Neural cell (in vitro differentiated cells): ENCODE measurements at regions not wholly inside any gene's neighbourhood (a gene's known extent, or its start where the extent isn't known, plus 50 kb on each side); places are given as distances from the start of the nearest gene placed in this dataset.

ENCODE experiments used
- H2AFZ ChIP-seq: fragments of 200-600, 300-800 bp; sonication (generic), shearing (Covaris generic); 2 replicates; pipeline ENCODE4 v1.6.0; 2014; ENCODE audit warnings: low read depth, mild to moderate bottlenecking, antibody characterized with exemption, low read length, moderate library complexity
- H3F3A ChIP-seq: fragments of 200-600 bp; shearing (Covaris generic); 2 replicates; pipeline ENCODE4 v1.6.1; 2016; ENCODE audit warnings: mild to moderate bottlenecking, moderate library complexity, mixed read lengths, antibody characterized with exemption, low read length; ENCODE audit not compliant: insufficient read depth, poor library complexity, severe bottlenecking
- H3K27ac ChIP-seq: fragments of 200-600, 300-800 bp; sonication (generic), shearing (Covaris generic); 2 replicates; pipeline ENCODE4 v1.5.1; 2014; ENCODE audit warnings: mild to moderate bottlenecking, low read length, moderate library complexity
- H3K27me3 ChIP-seq: fragments of 300-800, 200-600 bp; sonication (generic), shearing (Covaris generic); 2 replicates; pipeline ENCODE4 v1.6.0; 2014; ENCODE audit warnings: mild to moderate bottlenecking, low read depth, low read length, moderate library complexity; ENCODE audit not compliant: insufficient read depth
- H3K36me3 ChIP-seq: fragments of 300-800, 200-600 bp; sonication (generic), shearing (Covaris generic); 2 replicates; pipeline ENCODE4 v1.5.1; 2014; ENCODE audit warnings: mild to moderate bottlenecking, antibody characterized with exemption, low read length, moderate library complexity; ENCODE audit not compliant: insufficient read depth
- H3K4me2 ChIP-seq: fragments of 300-800, 200-600 bp; sonication (generic), shearing (Covaris generic); 2 replicates; pipeline ENCODE4 v1.6.0; 2014; ENCODE audit warnings: mild to moderate bottlenecking, low read length
- H3K4me3 ChIP-seq: fragments of 300-800, 200-600 bp; sonication (generic), shearing (Covaris generic); 2 replicates; pipeline ENCODE4 v1.5.1; 2014; ENCODE audit warnings: mild to moderate bottlenecking, low read length, moderate library complexity
- H3K79me2 ChIP-seq: fragments of 200-600 bp; shearing (Covaris generic); replicated peaks from 2 replicates; pipeline ENCODE4 v1.6.0; 2014; ENCODE audit warnings: mild to moderate bottlenecking, low read length, moderate library complexity; ENCODE audit not compliant: insufficient read depth
- H3K9ac ChIP-seq: fragments of 300-800, 200-600 bp; sonication (generic), shearing (Covaris generic); 2 replicates; pipeline ENCODE4 v1.6.1; 2016; ENCODE audit warnings: mild to moderate bottlenecking, low read length, mixed read lengths
- H3K9me2 ChIP-seq: fragments of 200-600 bp; shearing (Covaris generic); 2 replicates; pipeline ENCODE4 v1.6.1; 2016; ENCODE audit warnings: mild to moderate bottlenecking, low read length, mixed read lengths; ENCODE audit not compliant: insufficient read depth
- H3K9me3 ChIP-seq: fragments of 200-600, 300-800 bp; sonication (generic), shearing (Covaris generic); 2 replicates; pipeline ENCODE4 v1.6.1; 2016; ENCODE audit warnings: mild to moderate bottlenecking, mixed run types, low read length, moderate library complexity, mixed read lengths
- H4K20me1 ChIP-seq: fragments of 200-600 bp; shearing (Covaris generic); 2 replicates; pipeline ENCODE4 v1.6.1; 2016; ENCODE audit warnings: mild to moderate bottlenecking, mixed run types; ENCODE audit not compliant: insufficient read depth
- EP300 ChIP-seq: fragments of 450-650 bp; conservative IDR thresholded peaks from 2 replicates; pipeline ENCODE4 v1.6.1; 2014; ENCODE audit warnings: antibody characterized with exemption, mild to moderate bottlenecking, moderate library complexity; ENCODE audit not compliant: poor library complexity, severe bottlenecking
- EZH2 ChIP-seq: fragments of 200-600, 300-800 bp; shearing (Covaris generic), sonication (generic); IDR thresholded peaks from 2 replicates; pipeline ENCODE4 v1.6.1; 2014; ENCODE audit warnings: antibody characterized with exemption, low read length, borderline replicate concordance, mild to moderate bottlenecking; ENCODE audit not compliant: insufficient read depth, poor library complexity, severe bottlenecking
- MXI1 ChIP-seq: fragments of 450-650 bp; conservative IDR thresholded peaks from 2 replicates; pipeline ENCODE4 v1.6.1; 2014; ENCODE audit warnings: antibody characterized with exemption, mild to moderate bottlenecking; ENCODE audit not compliant: poor library complexity, severe bottlenecking
- POLR2AphosphoS5 ChIP-seq: IDR thresholded peaks from 2 replicates; pipeline ENCODE4 v1.6.1; 2012
- RAD21 ChIP-seq: fragments of 450-650 bp; conservative IDR thresholded peaks from 2 replicates; pipeline ENCODE4 v1.6.1; 2014; ENCODE audit warnings: antibody characterized with exemption, mild to moderate bottlenecking, moderate library complexity
- REST ChIP-seq: IDR thresholded peaks from 2 replicates; pipeline ENCODE4 v1.6.1; 2012; ENCODE audit warnings: borderline replicate concordance
- SMC3 ChIP-seq: fragments of 450-650 bp; conservative IDR thresholded peaks from 2 replicates; pipeline ENCODE4 v1.6.1; 2014; ENCODE audit warnings: antibody characterized with exemption, mild to moderate bottlenecking, moderate library complexity; ENCODE audit not compliant: poor library complexity
- TAF1 ChIP-seq: IDR thresholded peaks from 2 replicates; pipeline ENCODE4 v1.6.1; 2012; ENCODE audit warnings: low read depth
- TF ChIP-seq, protein P1 (sequence below): fragments of 450-650 bp; IDR thresholded peaks from 2 replicates; pipeline ENCODE4 v1.5.1; 2014; ENCODE audit warnings: antibody characterized with exemption, mild to moderate bottlenecking, moderate library complexity; ENCODE audit not compliant: poor library complexity, severe bottlenecking

- no peaks in the 10 kb centered on the region for H3K9me3 ChIP-seq
- no peaks in the 10 kb centered on the region for H3K9me2 ChIP-seq
- TF ChIP-seq SMC3 (no peak), EZH2 (no peak), EP300 (no peak), POLR2AphosphoS5 (no peak), MXI1 (no peak), RAD21 (no peak), TAF1 (no peak), REST (no peak)
- TF ChIP-seq, protein P1, sequence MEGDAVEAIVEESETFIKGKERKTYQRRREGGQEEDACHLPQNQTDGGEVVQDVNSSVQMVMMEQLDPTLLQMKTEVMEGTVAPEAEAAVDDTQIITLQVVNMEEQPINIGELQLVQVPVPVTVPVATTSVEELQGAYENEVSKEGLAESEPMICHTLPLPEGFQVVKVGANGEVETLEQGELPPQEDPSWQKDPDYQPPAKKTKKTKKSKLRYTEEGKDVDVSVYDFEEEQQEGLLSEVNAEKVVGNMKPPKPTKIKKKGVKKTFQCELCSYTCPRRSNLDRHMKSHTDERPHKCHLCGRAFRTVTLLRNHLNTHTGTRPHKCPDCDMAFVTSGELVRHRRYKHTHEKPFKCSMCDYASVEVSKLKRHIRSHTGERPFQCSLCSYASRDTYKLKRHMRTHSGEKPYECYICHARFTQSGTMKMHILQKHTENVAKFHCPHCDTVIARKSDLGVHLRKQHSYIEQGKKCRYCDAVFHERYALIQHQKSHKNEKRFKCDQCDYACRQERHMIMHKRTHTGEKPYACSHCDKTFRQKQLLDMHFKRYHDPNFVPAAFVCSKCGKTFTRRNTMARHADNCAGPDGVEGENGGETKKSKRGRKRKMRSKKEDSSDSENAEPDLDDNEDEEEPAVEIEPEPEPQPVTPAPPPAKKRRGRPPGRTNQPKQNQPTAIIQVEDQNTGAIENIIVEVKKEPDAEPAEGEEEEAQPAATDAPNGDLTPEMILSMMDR: no peak
- H3K36me3 ChIP-seq: no peaks in the 10 kb centered on the region
- H2AFZ ChIP-seq: no peak overlapping the region
- no peaks in the 10 kb centered on the region for H3F3A ChIP-seq
- H3K27ac ChIP-seq: no peak overlapping the region
- no peak overlapping the region for H3K4me3 ChIP-seq
- no peaks in the 10 kb centered on the region for H3K27me3 ChIP-seq
- no peak overlapping the region for H3K9ac ChIP-seq
- no peaks in the 10 kb centered on the region for H4K20me1 ChIP-seq
- H3K79me2 ChIP-seq: no peaks in the 10 kb centered on the region
- no peak overlapping the region for H3K4me2 ChIP-seq
Measured at GRCh38 chr15:53080484-53080883, 290.3 kb upstream of the ONECUT1 start.

DNA sequence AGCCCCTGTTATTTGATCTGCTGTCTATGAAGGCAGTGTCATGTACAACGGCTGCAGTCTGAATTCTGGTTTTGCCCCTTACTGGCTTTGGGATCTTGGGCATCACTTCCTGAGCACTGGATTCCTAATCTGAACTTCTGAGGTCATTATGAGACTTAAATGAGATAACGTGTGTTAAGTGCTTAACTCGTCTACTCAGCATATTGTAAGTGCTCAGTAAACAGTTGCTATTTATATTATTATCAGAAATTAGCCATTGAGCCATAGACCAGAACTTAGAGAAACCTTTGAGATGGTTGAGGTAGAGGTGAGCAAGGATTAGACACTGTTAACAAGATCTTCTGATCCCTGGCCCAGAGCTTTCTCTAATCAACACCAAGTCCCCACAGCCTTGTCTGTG lies 284.1 kb upstream of the ONECUT1 start:
- Histone ChIP-seq H3K27me3 (no peaks in the 10 kb centered on the region), H2AFZ (no peak overlapping the region), H3K9me3 (no peaks in the 10 kb centered on the region), H3F3A (no peaks in the 10 kb centered on the region), H3K9ac (no peak overlapping the region), H3K4me3 (no peak overlapping the region), H4K20me1 (no peaks in the 10 kb centered on the region), H3K9me2 (no peaks in the 10 kb centered on the region), H3K27ac (no peak overlapping the region), H3K4me2 (no peak overlapping the region), H3K79me2 (no peaks in the 10 kb centered on the region), H3K36me3 (no peaks in the 10 kb centered on the region)
- no peak for TF ChIP-seq TAF1
- no peak for TF ChIP-seq EZH2
- TF ChIP-seq REST: no peak
- TF ChIP-seq, protein P1: no peak
- TF ChIP-seq RAD21: no peak
- no peak for TF ChIP-seq EP300
- no peak for TF ChIP-seq SMC3
- no peak for TF ChIP-seq MXI1
- no peak for TF ChIP-seq POLR2AphosphoS5
